Sigmoid colon (tissue), 6 donors: ENCODE measurements at regions not wholly inside any gene's neighbourhood (a gene's known extent, or its start where the extent isn't known, plus 50 kb on each side); places are given as distances from the start of the nearest gene placed in this dataset.

Experiments
- DNase-seq: peaks from one replicate; pipeline ENCODE4 v3.0.0-alpha.2; 2019
- H3K27ac ChIP-seq, 4 donors: fragments of 200-600 bp; sonication (generic); one replicate each; pipeline ENCODE4 v1.5.1; 2016 to 2019; ENCODE audit warnings: mild to moderate bottlenecking in 1 of 4
- H3K27me3 ChIP-seq, 3 donors: fragments of 200-600 bp; sonication (generic); one replicate each; pipeline ENCODE4 v1.5.1; 2019; ENCODE audit warnings: mild to moderate bottlenecking in 1 of 3
- H3K36me3 ChIP-seq, 4 donors: fragments of 200-600 bp; sonication (generic); one replicate each; pipeline ENCODE4 v1.5.1; 2016 to 2019
- H3K4me1 ChIP-seq, 4 donors: fragments of 200-600 bp; sonication (generic); one replicate each; pipeline ENCODE4 v1.5.1; 2017 to 2019
- H3K4me3 ChIP-seq, 4 donors: fragments of 200-600 bp; sonication (generic); one replicate each; pipeline ENCODE4 v1.5.1; 2017 to 2019; ENCODE audit warnings: mild to moderate bottlenecking in 2 of 4, moderate library complexity in 1 of 4
- H3K9me3 ChIP-seq, 4 donors: fragments of 200-600 bp in 3 of 4; sonication (generic) in 3 of 4; one replicate each; pipeline versions ENCODE4 v1.5.1 to v1.6.1; 2013 to 2019
- EP300 ChIP-seq, 4 donors: sonication (generic); formaldehyde crosslinking; IDR thresholded peaks; one replicate each; pipeline ENCODE4 v1.6.1; 2017; ENCODE audit warnings: antibody characterized with exemption in 4 of 4
- POLR2A ChIP-seq, 2 donors: fragments of 450-650 bp; IDR thresholded peaks; one replicate each; pipeline ENCODE4 v1.6.1; 2016; ENCODE audit warnings: antibody characterized with exemption in 2 of 2, mild to moderate bottlenecking in 2 of 2, moderate library complexity in 2 of 2
- POLR2AphosphoS5 ChIP-seq, 4 donors: sonication (generic); formaldehyde crosslinking; IDR thresholded peaks; one replicate each; pipeline ENCODE4 v1.6.1; 2017; ENCODE audit warnings: antibody characterized with exemption in 4 of 4
- WGBS, 2 donors: extraction: QIAGEN DNeasy Blood & Tissue Kit; methylation state at CpG; one replicate each; pipeline ENCODE4 v1.1.7; 2013; 5-methylcytosine and 5-hydroxymethylcytosine counted together
- intact Hi-C: fragments of 100-400 bp; cut with DNase I; formaldehyde crosslinking; loops from one replicate; pipeline ENCODE4 v1.15.1; 2023
- TF ChIP-seq, protein P1 (sequence below), 4 experiments: fragments of 450-650 bp in 3 of 4; fragments of 200-600 bp in 1 of 4; IDR thresholded peaks; one replicate each; pipeline ENCODE4 v1.5.1; 2016 to 2019; ENCODE audit warnings: antibody characterized with exemption in 4 of 4, mild to moderate bottlenecking in 3 of 4, moderate library complexity in 2 of 4
- donor health status: healthy with polysubstance abuse.
- donor health status: healthy.

GRCh38 chr9:115349542-115349941, 231.6 kb upstream of the TNC start:
- DNase-seq, result no peak
- Histone ChIP-seq H3K27me3 (no peaks in the 10 kb centered on the region), H3K4me3 (no peak overlapping the region), H3K36me3 (no peaks in the 10 kb centered on the region), H3K4me1 (no peaks in the 10 kb centered on the region), H3K27ac (no peak overlapping the region), H3K9me3 (no peaks in the 10 kb centered on the region)
- TF ChIP-seq EP300 (IDR thresholded peaks at IDR 0.05), result no peak
- TF ChIP-seq, protein P1, sequence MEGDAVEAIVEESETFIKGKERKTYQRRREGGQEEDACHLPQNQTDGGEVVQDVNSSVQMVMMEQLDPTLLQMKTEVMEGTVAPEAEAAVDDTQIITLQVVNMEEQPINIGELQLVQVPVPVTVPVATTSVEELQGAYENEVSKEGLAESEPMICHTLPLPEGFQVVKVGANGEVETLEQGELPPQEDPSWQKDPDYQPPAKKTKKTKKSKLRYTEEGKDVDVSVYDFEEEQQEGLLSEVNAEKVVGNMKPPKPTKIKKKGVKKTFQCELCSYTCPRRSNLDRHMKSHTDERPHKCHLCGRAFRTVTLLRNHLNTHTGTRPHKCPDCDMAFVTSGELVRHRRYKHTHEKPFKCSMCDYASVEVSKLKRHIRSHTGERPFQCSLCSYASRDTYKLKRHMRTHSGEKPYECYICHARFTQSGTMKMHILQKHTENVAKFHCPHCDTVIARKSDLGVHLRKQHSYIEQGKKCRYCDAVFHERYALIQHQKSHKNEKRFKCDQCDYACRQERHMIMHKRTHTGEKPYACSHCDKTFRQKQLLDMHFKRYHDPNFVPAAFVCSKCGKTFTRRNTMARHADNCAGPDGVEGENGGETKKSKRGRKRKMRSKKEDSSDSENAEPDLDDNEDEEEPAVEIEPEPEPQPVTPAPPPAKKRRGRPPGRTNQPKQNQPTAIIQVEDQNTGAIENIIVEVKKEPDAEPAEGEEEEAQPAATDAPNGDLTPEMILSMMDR (IDR thresholded peaks at IDR 0.05), result no peak
- no peak for TF ChIP-seq POLR2AphosphoS5 (IDR thresholded peaks at IDR 0.05)
- no peak for TF ChIP-seq POLR2A (IDR thresholded peaks at IDR 0.05)
- intact Hi-C loops, result no loop called here

DNA sequence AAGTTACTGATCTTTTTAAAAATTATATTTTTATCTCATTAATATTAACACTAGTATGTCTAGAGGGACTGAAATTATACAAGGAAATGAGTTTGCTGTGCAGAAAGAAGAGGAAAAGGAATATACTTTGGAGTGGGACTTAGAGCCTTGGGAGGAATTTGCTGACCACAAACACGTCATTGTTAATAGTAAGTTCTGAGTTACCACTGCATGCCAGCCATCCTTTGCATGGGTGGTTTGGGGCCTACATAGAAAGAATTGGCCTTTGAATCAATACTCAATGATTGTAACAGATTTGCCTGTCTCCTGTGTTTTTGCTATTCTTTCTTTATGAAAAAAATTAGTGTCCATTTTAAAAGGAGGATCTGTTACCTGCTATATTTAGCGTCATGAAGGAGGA, 232.6 kb upstream of the TNC start:
- no peaks in the 10 kb centered on the region for H3K4me1 ChIP-seq
- intact Hi-C loops, result no loop called here
- 87 to 91% methylated on average over 2 of the region's 2 CpGs for WGBS, 2 donors

DNA sequence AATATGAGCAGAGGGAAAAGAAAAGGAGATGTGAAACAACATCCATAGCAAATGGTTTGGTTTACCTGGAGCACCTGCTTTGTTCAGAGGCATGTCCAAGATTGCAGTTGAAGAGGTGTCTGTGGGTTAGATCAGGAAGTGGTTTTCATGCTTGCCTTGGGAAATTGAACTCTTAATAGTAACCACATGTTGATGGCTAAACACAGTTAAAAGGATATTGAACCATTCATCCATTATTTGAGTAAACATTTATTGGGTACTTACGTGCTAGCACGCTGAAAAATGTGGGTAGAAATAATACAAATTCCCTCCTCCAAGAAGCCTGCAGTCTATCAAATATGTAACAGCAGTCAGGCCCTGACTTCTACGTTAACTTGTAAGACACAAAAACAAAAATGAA, 235.7 kb upstream of the TNC start:
- no peak overlapping the region for H3K4me3 ChIP-seq
- 82 to 85% methylated on average over 3 of the region's 3 CpGs for WGBS, 2 donors
- no peaks in the 10 kb centered on the region for H3K27me3 ChIP-seq
- no peaks in the 10 kb centered on the region for H3K36me3 ChIP-seq
- TF ChIP-seq, protein P1 (IDR thresholded peaks at IDR 0.05), result no peak
- no peaks in the 10 kb centered on the region for H3K9me3 ChIP-seq
- intact Hi-C loops, result no loop called here
- no peaks in the 10 kb centered on the region for H3K4me1 ChIP-seq
- no peak for DNase-seq
- no peak overlapping the region for H3K27ac ChIP-seq

More for the DNA sequence above, 232.6 kb upstream of the TNC start:
- Histone ChIP-seq H3K27ac (no peak overlapping the region), H3K4me3 (no peak overlapping the region), H3K27me3 (no peaks in the 10 kb centered on the region), H3K36me3 (no peaks in the 10 kb centered on the region), H3K9me3 (no peaks in the 10 kb centered on the region)
- TF ChIP-seq POLR2A (IDR thresholded peaks at IDR 0.05) (no peak), EP300 (IDR thresholded peaks at IDR 0.05) (no peak), POLR2AphosphoS5 (IDR thresholded peaks at IDR 0.05) (no peak)
- TF ChIP-seq, protein P1 (IDR thresholded peaks at IDR 0.05), result no peak
- no peak for DNase-seq

GRCh38 chr9:115357821-115358220, 239.9 kb upstream of the TNC start:
- no peaks in the 10 kb centered on the region for H3K9me3 ChIP-seq
- H3K36me3 ChIP-seq, result no peaks in the 10 kb centered on the region
- no peak overlapping the region for H3K27ac ChIP-seq
- no peak for DNase-seq
- no peak overlapping the region for H3K4me3 ChIP-seq
- intact Hi-C loops, result no loop called here
- no peaks in the 10 kb centered on the region for H3K27me3 ChIP-seq
- no peak for TF ChIP-seq POLR2A (IDR thresholded peaks at IDR 0.05)
- TF ChIP-seq, protein P1 (IDR thresholded peaks at IDR 0.05), result no peak
- H3K4me1 ChIP-seq, result no peaks in the 10 kb centered on the region
- WGBS, 2 donors, result 77 to 79% methylated on average over 1 of the region's 1 CpG

GRCh38 chr9:115359017-115359780, 241.2 kb upstream of the TNC start:
- no peak overlapping the region for H3K27ac ChIP-seq
- intact Hi-C loops, result no loop called here

More at GRCh38 chr9:115359017-115359780, 241.2 kb upstream of the TNC start:
- H3K27me3 ChIP-seq, result no peaks in the 10 kb centered on the region
- no peaks in the 10 kb centered on the region for H3K36me3 ChIP-seq
- H3K4me3 ChIP-seq, result no peak overlapping the region
- no peak for TF ChIP-seq EP300 (IDR thresholded peaks at IDR 0.05)
- H3K9me3 ChIP-seq, result no peaks in the 10 kb centered on the region
- no peak for DNase-seq
- WGBS, 2 donors, result 71 to 78% methylated on average over 5 of the region's 5 CpGs
- H3K4me1 ChIP-seq, result no peaks in the 10 kb centered on the region
